ENCODE measurements at regions not wholly inside any gene's neighbourhood (a gene's known extent, or its start where the extent isn't known, plus 50 kb on each side); places are given as distances from the start of the nearest gene placed in this dataset.

DNA sequence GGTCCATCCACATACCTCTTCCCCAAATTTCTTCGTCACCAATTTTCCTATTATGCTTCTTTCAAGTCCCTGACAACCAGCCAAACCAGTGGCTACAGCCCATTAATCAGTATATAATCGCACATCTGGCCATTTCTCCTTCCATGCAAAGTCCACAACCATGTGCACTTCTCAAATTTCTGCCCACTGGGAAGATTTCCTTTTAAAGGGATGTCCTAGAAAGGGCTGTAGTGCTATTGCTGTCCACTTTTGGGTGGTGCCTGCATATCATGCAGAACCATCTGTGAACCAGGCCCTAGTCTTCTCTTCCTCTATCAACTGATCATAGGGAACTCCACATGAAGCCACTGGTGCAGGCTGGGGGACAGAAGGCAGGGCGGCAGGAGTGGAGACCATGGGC lies 55.2 kb upstream of the MID1IP1 start:
- CTCF ChIA-PET (ENCODE audit: unreplicated experiment) = no interaction called here
- no TSS peak for BruUV-seq (replicated peaks)

DNA sequence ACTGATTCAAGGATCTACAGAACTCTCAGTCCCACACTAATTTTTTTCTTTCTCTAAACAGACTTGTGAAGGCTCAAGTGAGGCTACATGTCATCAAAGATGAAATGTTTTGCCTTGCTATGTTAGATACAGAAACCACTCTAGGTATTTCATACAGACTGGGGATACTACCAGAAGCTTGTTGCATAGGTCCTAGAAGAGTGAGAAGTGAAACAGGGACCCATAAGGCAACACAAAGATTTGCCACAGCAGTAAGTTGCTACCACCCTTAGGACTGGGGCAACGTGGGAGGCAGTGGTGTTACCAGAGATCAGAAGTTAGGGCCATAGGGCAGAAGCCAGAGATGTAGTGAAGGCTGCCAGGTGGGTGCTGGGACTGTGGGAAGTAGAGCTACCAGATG lies 50.7 kb upstream of the MID1IP1 start:
- POLR2A ChIA-PET = no interaction called here
- intact Hi-C loops (cut with micrococcal nuclease; ENCODE audit: unreplicated experiment) = loop anchor here (5.0 kb wide), 2 partner anchors 237 to 402 kb away; no protein-coding TSS in a partner anchor

More for the DNA sequence above, 55.2 kb upstream of the MID1IP1 start:
- Histone ChIP-seq H3K36me3 (ENCODE audit: insufficient read depth, low read length) (no peaks in the 10 kb centered on the region), H3K27ac (ENCODE audit: low read depth, low read length, poor library complexity, severe bottlenecking) (no peak overlapping the region), H3K9me2 (ENCODE audit: insufficient read depth, low read length) (no peaks in the 10 kb centered on the region), H3K4me1 (ENCODE audit: insufficient read depth, low read length, poor library complexity, severe bottlenecking) (no peaks in the 10 kb centered on the region), H2AFZ (ENCODE audit: low read length) (no peak overlapping the region), H3K9me3 (ENCODE audit: low read length) (no peaks in the 10 kb centered on the region), H3K4me3 (ENCODE audit: low read depth, low read length, poor library complexity, severe bottlenecking) (no peak overlapping the region), H3K4me2 (ENCODE audit: low read length) (no peak overlapping the region), H3K79me2 (ENCODE audit: insufficient read depth, low read depth, low read length) (no peaks in the 10 kb centered on the region), H4K20me1 (ENCODE audit: insufficient read depth, low read length) (no peaks in the 10 kb centered on the region)
- intact Hi-C loops (cut with micrococcal nuclease; ENCODE audit: unreplicated experiment) = no loop called here
- TF ChIP-seq, protein P1, sequence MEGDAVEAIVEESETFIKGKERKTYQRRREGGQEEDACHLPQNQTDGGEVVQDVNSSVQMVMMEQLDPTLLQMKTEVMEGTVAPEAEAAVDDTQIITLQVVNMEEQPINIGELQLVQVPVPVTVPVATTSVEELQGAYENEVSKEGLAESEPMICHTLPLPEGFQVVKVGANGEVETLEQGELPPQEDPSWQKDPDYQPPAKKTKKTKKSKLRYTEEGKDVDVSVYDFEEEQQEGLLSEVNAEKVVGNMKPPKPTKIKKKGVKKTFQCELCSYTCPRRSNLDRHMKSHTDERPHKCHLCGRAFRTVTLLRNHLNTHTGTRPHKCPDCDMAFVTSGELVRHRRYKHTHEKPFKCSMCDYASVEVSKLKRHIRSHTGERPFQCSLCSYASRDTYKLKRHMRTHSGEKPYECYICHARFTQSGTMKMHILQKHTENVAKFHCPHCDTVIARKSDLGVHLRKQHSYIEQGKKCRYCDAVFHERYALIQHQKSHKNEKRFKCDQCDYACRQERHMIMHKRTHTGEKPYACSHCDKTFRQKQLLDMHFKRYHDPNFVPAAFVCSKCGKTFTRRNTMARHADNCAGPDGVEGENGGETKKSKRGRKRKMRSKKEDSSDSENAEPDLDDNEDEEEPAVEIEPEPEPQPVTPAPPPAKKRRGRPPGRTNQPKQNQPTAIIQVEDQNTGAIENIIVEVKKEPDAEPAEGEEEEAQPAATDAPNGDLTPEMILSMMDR (conservative IDR thresholded peaks at IDR 0.05; ENCODE audit: low read length) = no peak
- no peak for TF ChIP-seq EZH2phosphoT487 (IDR thresholded peaks at IDR 0.05; ENCODE audit: borderline replicate concordance, low read depth, low read length)
- no peak for DNase-seq (ENCODE audit: low spot score)
- POLR2A ChIA-PET = no interaction called here

More for the DNA sequence above, 50.7 kb upstream of the MID1IP1 start:
- Histone ChIP-seq H4K20me1 (ENCODE audit: insufficient read depth, low read length) (no peaks in the 10 kb centered on the region), H2AFZ (ENCODE audit: low read length) (no peak overlapping the region), H3K9me2 (ENCODE audit: insufficient read depth, low read length) (no peaks in the 10 kb centered on the region), H3K4me2 (ENCODE audit: low read length) (no peak overlapping the region), H3K36me3 (ENCODE audit: insufficient read depth, low read length) (no peaks in the 10 kb centered on the region), H3K4me3 (ENCODE audit: low read depth, low read length, poor library complexity, severe bottlenecking) (no peak overlapping the region), H3K79me2 (ENCODE audit: insufficient read depth, low read depth, low read length) (no peaks in the 10 kb centered on the region), H3K9me3 (ENCODE audit: low read length) (no peaks in the 10 kb centered on the region), H3K27ac (ENCODE audit: low read depth, low read length, poor library complexity, severe bottlenecking) (no peak overlapping the region), H3K4me1 (ENCODE audit: insufficient read depth, low read length, poor library complexity, severe bottlenecking) (no peaks in the 10 kb centered on the region)
- no peak for DNase-seq (ENCODE audit: low spot score)
- BruUV-seq (replicated peaks) = no TSS peak
- CTCF ChIA-PET (ENCODE audit: unreplicated experiment) = no interaction called here
- TF ChIP-seq EZH2phosphoT487 (IDR thresholded peaks at IDR 0.05; ENCODE audit: borderline replicate concordance, low read depth, low read length) = no peak
- TF ChIP-seq, protein P1 (conservative IDR thresholded peaks at IDR 0.05; ENCODE audit: low read length) = no peak

Measured in OCI-LY7 (cell line).